PC-9 (cell line): ENCODE measurements at regions not wholly inside any gene's neighbourhood (a gene's known extent, or its start where the extent isn't known, plus 50 kb on each side); places are given as distances from the start of the nearest gene placed in this dataset.

ENCODE experiments used
- BruUV-seq: library from RNA; stranded (reverse); fragments of 400-500 nt; replicated peaks from 2 replicates; lab custom pipeline; 2021; lab: Mats Ljungman, UMichigan
- CTCF ChIA-PET: fragments of 300-600 bp; sonication (Branson Sonifier 250); formaldehyde crosslinking; loops from one replicate; lab custom pipeline; 2022; ENCODE audit warnings: antibody characterized with exemption; lab: Charles Lee
- POLR2A ChIA-PET: fragments of 300-600 bp; sonication (Branson Sonifier 250); formaldehyde crosslinking; loops from one replicate; lab custom pipeline; 2022; ENCODE audit warnings: antibody characterized with exemption; ENCODE audit not compliant: unreplicated experiment; lab: Charles Lee
- DNase-seq, 2 experiments: peaks; one replicate each; pipeline versions ENCODE4 v3.0.0 to v3.0.0-alpha.2; 2015 to 2022; ENCODE audit warnings: mixed read lengths in 1 of 2
- H2AFZ ChIP-seq: fragments of 200-600 bp; sonication (generic); 2 replicates; pipeline ENCODE4 v1.8.1; 2017; ENCODE audit warnings: antibody characterized with exemption
- H3F3A ChIP-seq: fragments of 200-600 bp; sonication (generic); 2 replicates; pipeline ENCODE4 v1.8.1; 2017; ENCODE audit warnings: antibody characterized with exemption, mild to moderate bottlenecking, low read depth; ENCODE audit not compliant: insufficient read depth
- H3K27ac ChIP-seq: fragments of 200-600 bp; sonication (generic); 2 replicates; pipeline ENCODE4 v1.6.1; 2016; ENCODE audit warnings: mixed run types
- H3K27me3 ChIP-seq: fragments of 200-600 bp; sonication (generic); 2 replicates; pipeline ENCODE4 v1.6.1; 2016; ENCODE audit warnings: low read depth, mixed run types; ENCODE audit not compliant: insufficient read depth
- H3K36me3 ChIP-seq: fragments of 200-600 bp; sonication (generic); 2 replicates; pipeline ENCODE4 v1.6.1; 2016; ENCODE audit warnings: low read depth, mixed run types
- H3K4me1 ChIP-seq: fragments of 200-600 bp; sonication (generic); replicated peaks from 2 replicates; pipeline ENCODE4 v1.6.1; 2016; ENCODE audit warnings: mixed run types; ENCODE audit not compliant: insufficient read depth
- H3K4me2 ChIP-seq: fragments of 200-600 bp; sonication (generic); 2 replicates; pipeline ENCODE4 v1.6.1; 2017; ENCODE audit warnings: mixed run types
- H3K4me3 ChIP-seq: fragments of 200-600 bp; sonication (generic); 2 replicates; pipeline ENCODE4 v1.6.1; 2016; ENCODE audit warnings: mixed run types
- H3K79me2 ChIP-seq: fragments of 200-600 bp; sonication (generic); 2 replicates; pipeline ENCODE4 v1.6.1; 2017; ENCODE audit warnings: low read depth, mixed run types
- H3K9me2 ChIP-seq: fragments of 200-600 bp; sonication (generic); 2 replicates; pipeline ENCODE4 v1.8.1; 2017; ENCODE audit warnings: mild to moderate bottlenecking; ENCODE audit not compliant: insufficient read depth
- H3K9me3 ChIP-seq: fragments of 200-600 bp; sonication (generic); 2 replicates; pipeline ENCODE4 v1.8.1; 2016; ENCODE audit warnings: low read depth; ENCODE audit not compliant: insufficient read depth
- H4K20me1 ChIP-seq: fragments of 200-600 bp; sonication (generic); 2 replicates; pipeline ENCODE4 v1.8.1; 2017; ENCODE audit not compliant: insufficient read depth
- CTCF ChIP-seq: fragments of 200-600 bp; sonication (generic); conservative IDR thresholded peaks from 2 replicates; pipeline ENCODE4 v1.6.1; 2017; ENCODE audit warnings: mixed run types, antibody characterized with exemption, mild to moderate bottlenecking, moderate library complexity
- EZH2 ChIP-seq: fragments of 200-600 bp; sonication (generic); IDR thresholded peaks from 2 replicates; pipeline ENCODE4 v1.8.0; 2017; ENCODE audit warnings: antibody characterized with exemption, low read depth
- intact Hi-C: fragments of 100-400 bp; cut with micrococcal nuclease; formaldehyde crosslinking; loops from one replicate; pipeline ENCODE4 v1.10.0; 2022; ENCODE audit not compliant: unreplicated experiment

- no TSS peak for BruUV-seq
- no peaks in the 10 kb centered on the region for H3K9me3 ChIP-seq
- no peak for TF ChIP-seq CTCF
- TF ChIP-seq EZH2 = no peak
- no peak for DNase-seq
- no peaks in the 10 kb centered on the region for H3K9me2 ChIP-seq
- H2AFZ ChIP-seq = no peak overlapping the region
- no peak overlapping the region for H3K4me3 ChIP-seq
- H3K27ac ChIP-seq = no peak overlapping the region
- ChIA-PET POLR2A (no interaction called here), CTCF (no interaction called here)
- no peaks in the 10 kb centered on the region for H3K4me1 ChIP-seq
- no peaks in the 10 kb centered on the region for H3K36me3 ChIP-seq
- H3F3A ChIP-seq = no peaks in the 10 kb centered on the region
- H4K20me1 ChIP-seq = no peaks in the 10 kb centered on the region
- H3K27me3 ChIP-seq = peaks cover 23% of the 10 kb centered on the region
- H3K4me2 ChIP-seq = no peak overlapping the region
- intact Hi-C loops = no loop called here
- H3K79me2 ChIP-seq = no peaks in the 10 kb centered on the region
These were observed 50.0 kb upstream of the OPCML start for GRCh38 chr11:133582326-133582725.
